Kidney (tissue), 13 donors: ENCODE measurements at regions not wholly inside any gene's neighbourhood (a gene's known extent, or its start where the extent isn't known, plus 50 kb on each side); places are given as distances from the start of the nearest gene placed in this dataset.

Source experiments
- DNase-seq, 5 donors: peaks; one replicate each; pipeline ENCODE4 v3.0.0-alpha.2; 2013 to 2020
- FAIRE-seq: peaks from 2 replicates; lab custom pipeline; 2012; peaks lifted over from hg19 to GRCh38; lab: Jason Lieb, UNC
- H3K27ac ChIP-seq, 2 donors: one replicate each; pipeline ENCODE4 v1.7.0; 2013; ENCODE audit warnings: low read depth in 2 of 2, low read length in 2 of 2, inconsistent platforms in 1 of 2
- H3K27me3 ChIP-seq: one replicate; pipeline ENCODE4 v1.7.1; 2013; ENCODE audit warnings: low read length, inconsistent platforms; ENCODE audit not compliant: control insufficient read depth, insufficient read depth
- H3K36me3 ChIP-seq, 3 donors: one replicate each; pipeline versions ENCODE4 v1.7.0 to v1.7.1; 2013; ENCODE audit warnings: low read length in 3 of 3, control low read depth in 1 of 3, inconsistent platforms in 1 of 3; ENCODE audit not compliant: insufficient read depth in 3 of 3, control insufficient read depth in 2 of 3
- H3K4me1 ChIP-seq, 3 donors: one replicate each; pipeline versions ENCODE4 v1.7.0 to v1.7.1; 2013; ENCODE audit warnings: low read length in 3 of 3, inconsistent platforms in 1 of 3, low read depth in 1 of 3; ENCODE audit not compliant: control insufficient read depth in 2 of 3, insufficient read depth in 2 of 3
- H3K4me3 ChIP-seq, 3 donors: one replicate each; pipeline versions ENCODE4 v1.7.0 to v1.8.1; 2013; ENCODE audit warnings: low read length in 3 of 3, control low read depth in 1 of 3, inconsistent platforms in 1 of 3
- H3K9ac ChIP-seq, 3 donors: one replicate each; pipeline versions ENCODE4 v1.7.0 to v1.7.1; 2013; ENCODE audit warnings: low read length in 3 of 3, control low read depth in 1 of 3, inconsistent platforms in 1 of 3
- H3K9me3 ChIP-seq, 3 donors: one replicate each; pipeline versions ENCODE4 v1.7.0 to v1.7.1; 2013; ENCODE audit warnings: low read length in 3 of 3, control low read depth in 1 of 3, inconsistent platforms in 1 of 3; ENCODE audit not compliant: control insufficient read depth in 2 of 3, insufficient read depth in 1 of 3
- intact Hi-C: fragments of 100-400 bp; cut with DNase I; formaldehyde crosslinking; loops from one replicate; pipeline ENCODE4 v1.11.1; 2022
- TF ChIP-seq, protein P1 (sequence below): IDR thresholded peaks from 3 replicates; pipeline ENCODE4 v1.5.1; 2012; ENCODE audit warnings: mild to moderate bottlenecking, moderate library complexity, borderline replicate concordance; ENCODE audit not compliant: insufficient read depth; ENCODE audit errors: extremely low read depth
- donor health status: control.
- donor health status: control.
- donor health status: control.
- donor health status: control.
- donor health status: control.
- donor health status: DM: yes; HTN: yes; CAD: no.
- donor health status: Normal renal cell carcinoma (clear cell type).

DNA sequence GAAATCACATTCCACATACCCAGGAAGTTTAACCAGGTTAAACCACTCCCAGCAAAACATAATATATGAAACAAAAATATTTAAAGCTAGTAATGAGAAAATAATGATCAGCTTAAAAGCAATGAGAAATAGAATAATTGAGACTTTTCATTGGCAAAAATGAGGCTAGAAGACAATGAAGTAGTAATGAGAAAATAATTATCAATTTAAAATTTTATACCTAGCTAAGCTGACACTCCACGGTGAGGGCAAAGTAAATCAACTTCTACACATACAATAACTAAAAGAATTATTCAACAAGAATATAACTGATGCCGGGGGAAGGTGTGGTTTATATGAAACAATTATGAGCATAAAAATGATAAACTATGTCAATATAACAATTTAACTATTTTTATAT, 82.2 kb upstream of the TES start:
- no peak overlapping the region for H3K9ac ChIP-seq
- no peak overlapping the region for H3K4me3 ChIP-seq
- FAIRE-seq: no peak
- H3K9me3 ChIP-seq: peaks cover 0 to 2% (median 0%) of the 10 kb centered on the region in 3 donors
- no peak overlapping the region for H3K27ac ChIP-seq
- intact Hi-C loops: no loop called here
- no peaks in the 10 kb centered on the region for H3K4me1 ChIP-seq
- TF ChIP-seq, protein P1, sequence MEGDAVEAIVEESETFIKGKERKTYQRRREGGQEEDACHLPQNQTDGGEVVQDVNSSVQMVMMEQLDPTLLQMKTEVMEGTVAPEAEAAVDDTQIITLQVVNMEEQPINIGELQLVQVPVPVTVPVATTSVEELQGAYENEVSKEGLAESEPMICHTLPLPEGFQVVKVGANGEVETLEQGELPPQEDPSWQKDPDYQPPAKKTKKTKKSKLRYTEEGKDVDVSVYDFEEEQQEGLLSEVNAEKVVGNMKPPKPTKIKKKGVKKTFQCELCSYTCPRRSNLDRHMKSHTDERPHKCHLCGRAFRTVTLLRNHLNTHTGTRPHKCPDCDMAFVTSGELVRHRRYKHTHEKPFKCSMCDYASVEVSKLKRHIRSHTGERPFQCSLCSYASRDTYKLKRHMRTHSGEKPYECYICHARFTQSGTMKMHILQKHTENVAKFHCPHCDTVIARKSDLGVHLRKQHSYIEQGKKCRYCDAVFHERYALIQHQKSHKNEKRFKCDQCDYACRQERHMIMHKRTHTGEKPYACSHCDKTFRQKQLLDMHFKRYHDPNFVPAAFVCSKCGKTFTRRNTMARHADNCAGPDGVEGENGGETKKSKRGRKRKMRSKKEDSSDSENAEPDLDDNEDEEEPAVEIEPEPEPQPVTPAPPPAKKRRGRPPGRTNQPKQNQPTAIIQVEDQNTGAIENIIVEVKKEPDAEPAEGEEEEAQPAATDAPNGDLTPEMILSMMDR: no peak
- no peaks in the 10 kb centered on the region for H3K36me3 ChIP-seq
- no peak for DNase-seq
- H3K27me3 ChIP-seq: no peaks in the 10 kb centered on the region

DNA sequence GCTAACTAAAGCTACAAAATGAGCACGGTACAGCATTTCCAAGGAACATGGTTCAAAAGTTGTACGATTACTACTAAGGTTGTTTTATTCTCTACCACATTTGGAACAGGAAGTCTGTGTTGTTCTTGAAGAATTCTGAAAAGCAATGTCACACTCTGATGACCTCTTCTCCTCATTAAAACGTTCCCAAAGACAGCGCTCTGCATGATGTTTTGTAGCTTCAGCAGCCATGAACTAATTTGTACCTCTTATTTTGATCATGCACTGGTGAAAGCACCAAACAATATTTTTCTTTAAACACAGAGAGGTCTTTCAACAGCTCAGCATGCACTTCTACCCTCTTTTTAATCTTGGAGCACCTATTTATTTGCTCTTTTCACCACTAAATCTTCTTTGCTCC, 75.0 kb upstream of the TES start:
- DNase-seq (peak in 1 of 5 donors; percentile 9), FAIRE-seq (no peak)
- H3K4me3 ChIP-seq: no peak overlapping the region
- intact Hi-C loops: no loop called here
- no peak overlapping the region for H3K27ac ChIP-seq
- TF ChIP-seq, protein P1: no peak
- H3K9me3 ChIP-seq: no peaks in the 10 kb centered on the region
- H3K4me1 ChIP-seq: no peaks in the 10 kb centered on the region
- no peak overlapping the region for H3K9ac ChIP-seq
- H3K27me3 ChIP-seq: no peaks in the 10 kb centered on the region
- H3K36me3 ChIP-seq: no peaks in the 10 kb centered on the region

DNA sequence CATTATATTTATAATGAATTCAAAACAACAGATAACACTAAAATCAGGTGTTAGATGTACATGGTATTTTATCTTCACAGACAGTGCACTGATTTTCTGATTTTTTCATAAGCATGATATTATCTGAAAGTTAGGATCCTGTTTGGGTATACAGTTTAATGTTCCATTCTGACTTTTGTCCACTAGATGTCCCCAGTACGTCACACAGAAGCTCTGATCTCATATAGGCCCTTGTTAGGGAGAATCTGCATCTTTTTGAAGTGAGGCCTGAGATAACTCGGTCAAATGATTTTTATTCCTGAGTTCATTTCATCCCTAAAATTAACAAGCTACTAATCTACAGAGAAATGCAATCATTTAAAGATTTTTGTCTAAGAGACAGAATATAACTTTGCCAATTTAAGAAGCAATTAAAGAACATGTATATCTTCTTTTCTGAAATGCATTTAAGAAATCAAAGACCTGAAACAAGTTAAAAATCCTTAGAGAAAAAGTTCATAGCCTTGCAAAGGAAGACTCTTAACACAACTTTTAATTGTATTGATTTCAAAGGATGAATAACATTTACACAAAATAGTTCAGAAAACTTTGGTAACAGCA, 72.0 kb upstream of the TES start:
- no peaks in the 10 kb centered on the region for H3K36me3 ChIP-seq
- H3K4me3 ChIP-seq: no peak overlapping the region
- peak in 3 of 5 donors; percentile 21 to 84 (median 76) for DNase-seq
- no peaks in the 10 kb centered on the region for H3K4me1 ChIP-seq
- peak; percentile 93 for FAIRE-seq
- no peak overlapping the region for H3K9ac ChIP-seq
- TF ChIP-seq, protein P1: peak; percentile 64
- H3K27me3 ChIP-seq: no peaks in the 10 kb centered on the region
- intact Hi-C loops: no loop called here
- H3K27ac ChIP-seq: no peak overlapping the region
- H3K9me3 ChIP-seq: no peaks in the 10 kb centered on the region

DNA sequence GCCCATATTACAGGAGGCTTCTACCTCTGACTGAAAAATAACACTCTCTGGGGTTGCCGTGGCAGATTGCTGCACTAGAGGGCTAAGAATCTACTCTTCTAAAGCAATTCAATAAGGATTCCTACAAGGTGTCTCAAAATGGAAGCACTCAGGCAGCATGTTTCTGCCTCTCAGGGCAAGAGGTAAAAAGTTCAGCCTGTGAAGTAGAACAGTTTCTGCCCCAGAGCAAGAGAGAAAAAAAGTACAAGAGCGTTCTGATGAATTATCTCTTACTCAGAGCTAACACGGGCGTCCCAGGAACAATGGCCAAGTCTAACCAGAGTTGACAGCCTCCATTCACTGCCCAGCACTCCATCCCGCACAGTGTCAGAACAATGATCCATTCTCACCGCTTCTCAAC, 71.3 kb upstream of the TES start:
- no peaks in the 10 kb centered on the region for H3K27me3 ChIP-seq
- no peak overlapping the region for H3K4me3 ChIP-seq
- H3K36me3 ChIP-seq: no peaks in the 10 kb centered on the region
- TF ChIP-seq, protein P1: no peak
- H3K9ac ChIP-seq: no peak overlapping the region
- H3K27ac ChIP-seq: no peak overlapping the region
- no peaks in the 10 kb centered on the region for H3K4me1 ChIP-seq
- FAIRE-seq (no peak), DNase-seq (peak in 1 of 5 donors; percentile 24)
- intact Hi-C loops: no loop called here
- H3K9me3 ChIP-seq: no peaks in the 10 kb centered on the region
